HG02798 (cell line): ENCODE measurements at regions not wholly inside any gene's neighbourhood (a gene's known extent, or its start where the extent isn't known, plus 50 kb on each side); places are given as distances from the start of the nearest gene placed in this dataset.
A peak's percentile ranks its signal among the peaks of the same experiment; 100 is the strongest.

Experiments used
- ATAC-seq: cut with Tn5 transposase; IDR thresholded peaks from one replicate; pipeline ENCODE4 v1.9.1; 2021; ENCODE audit warnings: mild to moderate bottlenecking; ENCODE audit not compliant: unreplicated experiment, poor library complexity

DNA sequence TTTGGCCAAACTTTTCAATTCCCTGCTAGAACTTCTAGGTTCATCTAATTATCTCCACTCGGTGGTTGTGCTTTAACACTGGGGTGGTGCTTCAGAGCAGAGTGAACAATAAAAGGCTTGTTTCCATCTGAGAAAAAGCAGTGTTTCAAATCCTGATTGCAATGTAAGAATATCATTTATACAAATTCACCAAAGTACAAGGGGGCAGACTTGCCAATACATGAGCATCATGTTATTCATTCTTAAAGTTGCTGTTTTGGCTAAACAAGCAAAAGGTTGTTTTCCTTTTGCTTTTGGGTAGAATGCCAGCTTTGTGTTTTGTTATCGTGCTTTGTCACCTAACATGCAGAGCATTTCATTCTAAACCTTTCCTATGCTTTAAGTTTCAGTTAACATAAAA, 78.5 kb upstream of the UBAC2 start:
- ATAC-seq = no peak

DNA sequence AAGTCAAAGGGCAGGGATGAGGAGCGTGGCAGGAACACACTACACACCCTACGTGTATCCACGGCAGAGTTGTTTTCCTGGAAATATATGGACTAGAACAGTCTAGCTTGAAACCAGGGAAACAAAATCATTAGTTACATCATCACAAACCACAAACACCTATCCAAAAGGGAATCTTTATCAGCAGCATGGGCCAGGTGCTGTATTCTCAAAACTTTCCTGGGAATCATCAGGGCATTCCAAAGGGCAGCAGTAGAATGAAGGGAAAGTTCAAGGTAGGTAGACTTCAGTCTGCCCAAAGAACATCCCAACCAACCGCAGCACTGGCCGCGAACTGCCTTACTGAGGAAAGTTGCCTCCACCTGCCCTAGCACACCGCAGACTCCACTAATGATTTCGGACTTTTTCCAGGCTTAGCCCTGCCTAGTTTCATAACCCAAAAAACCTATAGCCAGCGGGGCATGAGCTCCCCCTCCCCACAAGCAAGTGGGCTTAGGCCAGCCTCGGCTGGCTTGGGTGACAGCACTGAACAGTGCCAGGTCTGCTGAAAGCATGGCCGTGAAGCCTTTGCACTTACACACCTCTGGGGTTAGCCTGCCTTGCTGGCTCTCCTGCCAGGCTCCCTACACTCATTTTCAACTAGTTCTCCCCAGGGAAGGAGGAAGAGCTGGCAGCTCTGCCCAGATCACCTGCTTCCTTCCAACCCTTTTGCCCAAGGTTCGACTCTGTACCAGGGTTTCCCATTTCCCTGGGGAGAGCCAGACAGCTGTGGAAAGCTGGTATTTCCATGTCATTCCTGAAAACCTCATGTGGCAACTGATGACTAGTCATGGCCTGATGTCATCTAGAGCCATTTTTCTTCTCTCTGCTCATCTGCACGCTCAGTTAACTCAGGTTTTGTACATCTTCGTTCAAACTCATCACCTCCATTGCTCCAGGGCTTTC, 77.3 kb upstream of the UBAC2 start:
- no peak for ATAC-seq

DNA sequence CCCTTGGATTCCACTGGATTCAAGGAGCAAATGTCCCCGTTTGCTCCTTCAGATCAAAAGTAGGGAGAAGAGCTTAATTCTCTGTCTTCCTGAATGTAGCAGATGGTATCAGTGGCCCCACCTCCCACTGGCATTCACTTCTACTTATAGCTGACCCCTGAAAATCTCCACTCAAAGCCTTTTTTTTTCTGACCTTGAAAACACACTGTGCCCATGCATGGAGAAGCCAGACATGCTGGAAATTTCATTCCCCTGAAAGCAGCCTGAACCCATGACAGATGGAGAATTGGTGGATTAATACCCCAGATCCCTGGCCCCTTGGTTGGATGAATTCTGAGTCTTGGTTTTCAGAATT, 76.6 kb upstream of the UBAC2 start:
- no peak for ATAC-seq

DNA sequence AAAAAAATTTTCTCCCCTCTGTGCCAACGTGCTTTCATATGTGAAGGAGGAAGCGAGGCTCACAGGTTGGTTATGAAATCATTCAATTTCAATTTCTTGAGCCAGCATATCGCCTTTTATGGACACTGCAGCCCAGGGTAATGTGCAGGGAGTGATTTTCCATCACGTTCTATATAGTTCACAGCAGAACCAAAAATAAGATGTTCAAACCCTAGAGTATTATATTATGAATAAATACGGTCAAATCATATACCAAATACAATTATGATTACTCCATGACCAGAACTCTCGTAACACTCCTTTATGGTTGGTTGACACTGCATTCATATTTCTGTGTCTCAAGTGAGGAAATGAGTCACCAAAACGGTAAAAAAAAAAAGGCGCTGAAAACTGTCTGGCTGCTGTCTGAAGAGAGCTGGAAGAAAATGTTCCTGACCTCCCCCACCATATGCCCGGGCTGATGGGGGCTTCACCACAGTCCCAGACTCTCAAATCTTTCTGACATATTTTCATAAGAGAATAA, 75.8 kb upstream of the UBAC2 start:
- ATAC-seq = peak; percentile 57

DNA sequence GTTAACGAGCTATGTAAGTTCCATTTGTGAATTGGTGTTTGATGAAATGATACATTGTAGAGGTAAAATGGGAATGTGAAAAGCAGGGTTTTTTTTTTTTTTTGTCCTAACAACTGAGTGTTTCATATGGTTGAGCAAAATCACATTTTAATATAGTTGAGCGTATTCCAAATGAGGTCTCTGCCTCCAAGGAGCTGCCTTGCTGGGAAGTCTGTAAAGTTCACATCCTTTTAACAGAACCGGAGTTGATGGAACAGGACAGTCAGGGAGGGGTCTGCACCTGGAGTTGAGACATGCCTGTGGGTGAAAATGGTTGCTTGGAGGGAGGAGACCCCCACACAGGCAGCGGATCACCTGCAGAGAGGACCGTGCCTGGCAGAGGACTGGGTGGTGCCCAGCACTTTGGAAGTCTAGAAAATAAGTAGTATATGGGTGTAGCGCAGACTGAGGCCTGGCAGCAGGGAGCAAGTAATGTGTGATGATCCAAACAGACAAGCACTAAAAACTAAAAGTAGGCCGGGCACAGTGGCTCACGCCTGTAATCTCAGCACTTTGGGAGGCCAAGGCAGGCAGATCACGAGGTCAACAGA, 75.2 kb upstream of the UBAC2 start:
- no peak for ATAC-seq

DNA sequence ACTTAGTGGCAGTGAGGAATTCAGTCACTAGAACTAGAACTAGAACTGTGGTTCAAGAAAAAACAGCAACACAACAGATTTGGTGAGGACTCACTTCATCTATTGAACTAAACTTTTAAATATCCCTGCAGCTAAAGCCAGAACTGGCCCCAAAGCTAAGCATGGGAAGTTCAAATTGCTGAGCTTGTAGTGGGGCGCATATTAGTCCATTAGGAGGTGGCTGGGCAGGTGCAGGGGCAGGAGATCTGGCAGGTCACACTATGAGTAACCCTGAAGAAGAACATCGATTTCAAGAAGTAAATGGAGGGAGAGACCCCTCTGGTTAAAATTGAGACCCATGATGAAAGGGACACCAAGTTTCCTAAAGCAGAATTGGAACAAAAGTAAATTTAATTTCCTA, 73.8 kb upstream of the UBAC2 start:
- no peak for ATAC-seq

DNA sequence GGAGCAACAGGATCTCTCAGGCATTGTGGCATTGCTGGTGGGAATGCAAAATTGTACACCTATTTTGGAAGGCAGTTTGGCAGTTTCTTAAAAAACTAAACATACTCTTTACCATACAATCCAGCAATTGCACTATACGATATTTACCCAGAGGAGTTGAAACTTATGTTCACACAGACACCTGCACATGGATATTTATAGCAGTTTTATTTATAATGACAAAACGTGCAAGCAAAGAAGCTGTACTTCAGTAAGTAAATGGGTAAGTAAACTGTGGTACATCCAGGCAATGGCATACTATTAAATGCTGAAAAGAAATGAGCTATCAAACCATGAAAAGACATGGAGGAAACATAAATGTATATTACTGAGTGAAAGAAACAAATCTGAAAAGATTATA, 71.6 kb upstream of the UBAC2 start:
- no peak for ATAC-seq

DNA sequence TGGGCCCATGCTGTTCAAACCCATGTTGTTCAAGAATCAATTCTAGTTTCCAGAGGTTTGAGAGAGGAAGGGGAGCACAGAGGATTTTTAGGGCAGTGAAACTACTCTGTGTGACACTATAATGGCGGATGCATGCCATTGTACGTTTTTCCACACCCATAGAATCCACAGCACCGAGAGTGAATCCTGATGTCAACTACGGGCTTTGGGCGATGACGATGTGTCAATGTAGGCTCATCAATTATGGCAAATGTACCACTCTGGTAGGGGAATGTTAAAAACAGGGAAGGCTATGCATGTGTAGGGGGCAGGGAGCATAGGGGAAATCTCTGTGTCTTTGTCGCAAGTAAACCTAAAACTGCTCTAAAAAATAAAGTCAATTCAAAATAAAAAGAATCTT, 70.7 kb upstream of the UBAC2 start:
- no peak for ATAC-seq

DNA sequence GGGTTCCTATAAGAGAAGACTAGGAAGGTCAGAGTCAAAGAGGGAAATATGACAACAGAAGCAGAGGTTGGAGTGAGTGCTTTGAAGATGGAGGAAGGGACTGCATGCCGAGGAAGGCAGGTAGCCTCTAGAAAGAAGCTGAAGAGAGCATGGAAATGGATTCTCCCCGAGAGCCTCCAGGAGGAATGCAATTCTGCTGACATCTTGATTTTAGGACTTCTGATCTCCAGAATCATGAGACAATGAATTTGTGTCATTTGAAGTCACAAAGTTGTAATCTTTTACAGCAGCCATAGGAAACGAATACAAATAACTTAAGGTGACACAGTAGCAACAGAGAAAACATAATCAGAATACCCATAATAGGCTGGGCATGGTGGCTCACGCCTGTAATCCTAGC, 69.2 kb upstream of the UBAC2 start:
- ATAC-seq = no peak

DNA sequence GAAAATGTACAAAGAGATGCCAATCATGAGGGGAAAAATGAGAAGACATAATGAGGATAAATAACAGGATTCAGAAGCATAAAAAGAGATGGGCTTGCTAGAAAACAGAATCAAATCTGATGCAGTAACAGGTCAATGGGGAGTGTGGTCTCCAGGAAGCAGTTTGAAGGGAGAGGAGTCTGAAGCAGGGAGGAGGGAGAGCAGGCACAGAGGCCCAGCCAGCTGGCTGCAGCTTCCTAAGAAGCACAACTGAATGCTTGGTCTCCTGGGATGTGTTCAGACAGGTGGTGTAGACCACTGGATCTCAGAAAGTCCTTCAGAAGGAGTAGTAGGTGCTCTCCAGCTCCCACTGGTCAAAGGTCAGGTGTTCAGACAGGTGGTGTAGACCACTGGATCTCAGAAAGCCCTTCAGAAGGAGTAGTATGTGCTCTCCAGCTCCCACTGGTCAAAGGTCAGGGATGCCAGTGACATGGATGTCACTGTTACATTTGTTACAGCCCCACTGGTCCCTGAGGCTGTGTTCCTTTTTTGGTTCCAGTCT, 68.3 kb upstream of the UBAC2 start:
- ATAC-seq = no peak

DNA sequence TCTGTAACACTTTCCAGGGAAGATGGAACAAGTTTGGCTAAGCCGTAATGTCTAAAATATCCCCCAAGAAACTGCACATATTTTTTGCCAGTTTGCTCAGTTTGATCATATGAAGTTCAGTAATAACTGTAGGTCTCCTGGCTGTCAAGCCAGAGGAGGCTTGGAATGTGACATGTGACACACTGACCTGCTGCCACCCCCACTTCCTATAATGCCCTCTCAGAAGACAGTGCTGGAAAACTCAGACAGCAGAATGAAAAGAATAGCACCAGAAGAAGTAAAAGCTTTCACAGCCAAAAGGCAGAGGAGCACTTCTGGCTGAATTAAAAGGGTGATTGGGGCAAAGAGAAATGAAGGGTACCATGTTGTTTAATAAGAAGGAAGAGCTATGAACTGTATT, 67.4 kb upstream of the UBAC2 start:
- ATAC-seq = no peak

DNA sequence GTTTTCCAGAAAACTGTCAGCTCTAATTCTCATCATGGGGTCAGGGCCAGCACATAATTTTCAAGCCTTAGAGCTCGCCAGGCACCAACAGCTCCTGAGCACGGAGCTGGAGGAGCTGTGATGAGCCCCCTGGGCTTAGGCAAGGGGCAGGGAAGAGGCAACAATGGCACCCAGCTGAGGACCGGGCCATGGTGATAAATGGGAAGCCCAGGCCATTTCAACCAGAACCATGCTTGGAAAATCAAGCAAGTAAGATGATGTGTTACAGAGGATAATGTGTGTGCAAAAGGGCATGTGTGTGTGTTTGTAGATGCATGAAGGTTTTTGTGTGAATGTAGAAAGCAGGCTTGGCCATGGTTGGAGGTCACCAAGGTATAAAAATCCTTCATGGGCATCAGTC, 66.8 kb upstream of the UBAC2 start:
- no peak for ATAC-seq

DNA sequence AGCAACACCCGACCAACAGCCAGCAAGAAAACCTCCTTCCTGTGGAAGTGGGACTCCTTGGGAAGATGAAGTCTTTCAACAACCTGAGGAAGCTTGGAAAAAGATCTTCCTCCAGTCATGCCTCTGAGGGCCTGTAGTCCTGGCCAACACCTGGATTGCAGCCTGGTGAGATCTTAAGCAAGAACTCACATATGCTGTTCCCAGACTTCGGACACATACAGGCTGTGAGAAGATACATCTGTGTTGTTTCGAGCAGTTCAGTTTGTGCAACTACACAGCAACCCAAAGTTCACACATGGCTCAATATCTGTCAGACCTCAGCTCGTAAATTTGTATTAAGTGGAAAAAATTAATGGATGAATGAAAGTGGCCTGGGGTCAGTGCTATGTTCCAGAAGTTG, 65.1 kb upstream of the UBAC2 start:
- no peak for ATAC-seq

DNA sequence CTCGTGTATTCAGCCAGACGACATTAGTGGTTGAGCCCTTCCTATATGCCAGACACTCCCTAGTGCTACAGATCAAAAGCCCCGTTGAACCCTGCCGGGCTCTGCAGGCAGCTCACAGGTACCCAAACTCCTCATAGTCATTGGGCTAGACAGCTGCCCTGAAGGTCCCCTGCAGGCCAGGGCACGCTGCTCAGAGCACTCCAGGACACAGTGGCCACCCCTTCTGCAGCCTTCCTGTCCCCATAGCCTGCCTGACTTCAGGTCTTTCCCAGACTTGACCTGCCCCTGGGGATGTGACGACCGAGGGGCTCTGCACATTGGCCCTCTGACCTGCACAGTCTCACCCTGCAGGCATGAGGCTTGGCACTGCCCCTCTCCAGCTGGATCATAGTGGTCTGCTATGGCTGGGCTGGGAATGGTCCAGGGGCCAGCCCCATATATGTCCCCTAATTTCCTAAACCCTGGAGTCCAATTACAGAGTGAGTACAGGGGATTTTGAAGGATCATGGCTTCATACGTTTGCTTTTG, 64.2 kb upstream of the UBAC2 start:
- no peak for ATAC-seq

DNA sequence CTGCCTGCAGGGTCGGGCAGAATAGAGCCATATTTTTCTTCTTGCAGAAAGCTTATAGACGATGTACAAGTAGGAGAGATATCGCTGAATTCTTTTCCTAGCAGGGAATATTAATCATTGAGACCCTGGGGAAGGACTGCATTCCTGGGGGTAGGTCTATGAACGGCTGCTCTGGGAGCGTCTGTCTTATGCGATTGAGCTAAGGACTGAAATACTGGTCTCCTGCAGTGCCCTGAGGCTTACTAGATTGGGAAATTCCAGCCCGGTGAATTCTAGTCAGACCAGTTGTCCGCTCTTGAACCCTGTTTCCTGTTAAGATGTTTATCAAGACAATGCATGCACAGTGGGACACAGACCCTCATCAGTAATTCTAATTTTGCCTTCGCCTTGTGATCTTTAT, 59.8 kb upstream of the UBAC2 start:
- ATAC-seq = no peak

DNA sequence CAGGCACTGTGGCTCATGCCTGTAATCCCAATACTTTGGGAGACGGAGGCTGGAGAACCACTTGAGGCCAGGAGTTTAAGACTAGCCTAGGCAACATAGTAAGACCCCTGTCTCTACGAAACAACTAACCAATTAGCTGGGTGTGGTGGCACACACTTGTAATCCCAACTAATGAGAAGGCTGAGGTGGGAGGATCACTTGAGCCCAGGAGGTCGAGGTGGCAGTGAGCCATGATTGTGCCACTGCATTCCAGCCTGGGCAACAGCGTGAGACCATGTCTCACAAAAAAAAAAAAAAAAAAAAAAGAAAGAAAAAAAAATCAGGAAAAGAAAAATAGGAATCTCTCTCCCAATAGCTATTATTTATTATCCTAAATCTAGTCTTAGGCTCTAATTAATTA, 56.8 kb upstream of the UBAC2 start:
- no peak for ATAC-seq

DNA sequence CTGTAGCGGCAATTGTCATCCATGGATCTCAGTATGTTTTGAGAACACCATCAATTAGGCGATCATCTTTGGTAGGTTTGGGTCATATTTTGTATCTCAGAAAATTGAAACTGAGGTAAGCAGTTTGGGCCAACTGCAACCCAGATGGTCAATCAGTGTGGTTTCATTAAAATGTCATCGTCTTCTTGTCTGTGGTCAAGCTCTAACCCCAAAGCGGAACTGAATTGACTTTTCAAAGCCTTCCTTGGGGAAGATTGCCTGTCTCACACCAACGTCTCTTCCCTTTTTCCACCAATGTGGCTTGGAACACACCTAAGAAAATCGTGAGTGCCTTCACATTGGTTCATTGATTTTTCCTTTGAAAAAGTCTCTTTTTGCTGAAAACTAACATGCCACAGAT, 56.3 kb upstream of the UBAC2 start:
- ATAC-seq = no peak

DNA sequence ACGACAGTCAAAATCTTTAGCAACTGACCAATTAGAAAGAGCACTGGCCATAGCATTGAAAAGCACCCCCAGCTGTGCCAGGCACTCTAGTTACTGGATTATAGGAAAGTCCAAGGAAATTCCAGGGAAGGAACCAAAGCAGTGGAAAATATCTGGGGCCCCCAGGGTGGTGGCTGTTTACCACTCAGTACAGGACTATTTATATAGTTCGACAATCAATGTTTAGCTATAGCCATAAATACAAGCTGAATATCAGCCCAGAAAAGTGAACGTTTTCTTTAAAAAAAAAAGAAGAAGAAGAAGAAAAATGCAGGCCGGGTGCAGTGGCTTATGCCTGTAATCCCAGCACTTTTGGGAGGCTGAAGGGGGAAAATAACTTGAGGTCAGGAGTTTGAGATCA, 55.2 kb upstream of the UBAC2 start:
- ATAC-seq = no peak

DNA sequence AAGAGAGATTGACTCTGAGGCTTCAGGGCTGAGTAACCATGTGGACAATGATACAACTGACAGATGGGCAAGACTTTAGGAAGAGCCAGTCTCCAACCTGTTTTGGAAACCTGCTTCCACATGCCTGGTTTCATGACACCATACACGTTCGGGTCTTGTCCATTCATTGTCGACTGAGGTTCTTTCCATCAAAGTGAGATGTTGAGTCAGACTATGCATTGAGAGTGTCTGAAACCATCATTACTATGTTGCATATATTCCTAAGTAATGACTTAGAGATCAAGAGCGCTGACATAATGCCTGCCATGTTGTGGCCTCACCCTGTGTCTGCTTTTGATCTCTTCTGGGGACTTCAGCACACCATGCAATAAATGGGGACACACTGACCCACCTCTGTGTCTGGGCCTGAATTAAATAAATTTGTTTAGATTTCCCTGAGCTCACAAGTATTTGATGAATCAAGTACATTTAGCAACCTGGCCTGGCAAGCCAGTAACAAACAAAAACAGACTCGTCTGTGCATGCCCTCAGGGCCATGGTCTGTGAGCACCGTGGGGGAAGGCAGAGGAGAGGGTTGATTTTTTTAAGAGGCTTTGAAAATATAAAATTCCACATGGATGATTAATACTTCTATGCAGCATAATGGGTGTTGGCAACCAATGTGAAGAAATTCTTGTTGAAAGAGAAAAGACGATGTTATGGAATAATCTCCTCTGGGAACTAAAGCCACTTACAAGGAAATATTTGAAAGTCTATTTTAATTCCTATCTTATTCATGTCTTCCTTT, 49.9 kb upstream of the UBAC2 start:
- ATAC-seq = no peak
